GM13977 (cell line): ENCODE measurements at regions not wholly inside any gene's neighbourhood (a gene's known extent, or its start where the extent isn't known, plus 50 kb on each side); places are given as distances from the start of the nearest gene placed in this dataset.

Experiments used
- DNase-seq: peaks from one replicate; pipeline ENCODE4 v3.0.0; 2012; ENCODE audit warnings: low spot score
- CTCF ChIP-seq: IDR thresholded peaks from 2 replicates; pipeline ENCODE4 v1.5.1; 2012; ENCODE audit warnings: mild to moderate bottlenecking, control low read depth; ENCODE audit not compliant: insufficient read depth; ENCODE audit errors: extremely low read depth, missing control alignments
- in situ Hi-C: fragments of 300-500 bp; cut with MboI; formaldehyde crosslinking; loops from one replicate; pipeline ENCODE4 v1.12.0; 2022; ENCODE audit warnings: low sequenced_read_pairs, low pct_unique_long_range_greater_than_20kb, mixed read lengths, inconsistent platforms; ENCODE audit not compliant: unreplicated experiment

GRCh38 chr13:47327861-47328260 is 431.0 kb upstream of the HTR2A start:
- in situ Hi-C loops = no loop called here
- no peak for DNase-seq
- TF ChIP-seq CTCF = no peak

GRCh38 chr13:47326061-47326460 is 429.2 kb upstream of the HTR2A start:
- in situ Hi-C loops = no loop called here
- no peak for TF ChIP-seq CTCF
- DNase-seq = no peak

GRCh38 chr13:47317356-47317755 is 420.5 kb upstream of the HTR2A start:
- in situ Hi-C loops = no loop called here
- DNase-seq = no peak
- TF ChIP-seq CTCF = no peak

GRCh38 chr13:47310401-47310800 is 413.5 kb upstream of the HTR2A start:
- in situ Hi-C loops = no loop called here
- TF ChIP-seq CTCF = no peak
- DNase-seq = no peak

- TF ChIP-seq CTCF = no peak
- in situ Hi-C loops = no loop called here
- DNase-seq = no peak
Measured at GRCh38 chr13:47306991-47307390, 410.1 kb upstream of the HTR2A start.

- in situ Hi-C loops = no loop called here
- no peak for DNase-seq
- no peak for TF ChIP-seq CTCF
Measured at GRCh38 chr13:47303626-47304025, 406.8 kb upstream of the HTR2A start.

GRCh38 chr13:47299304-47299703 is 402.5 kb upstream of the HTR2A start:
- in situ Hi-C loops = no loop called here
- DNase-seq = no peak
- no peak for TF ChIP-seq CTCF
